HL-60 (cell line): ENCODE measurements at regions not wholly inside any gene's neighbourhood (a gene's known extent, or its start where the extent isn't known, plus 50 kb on each side); places are given as distances from the start of the nearest gene placed in this dataset.

ENCODE experiments used
- TF ChIP-seq, protein P1 (sequence below): IDR thresholded peaks from one replicate; pipeline ENCODE4 v1.5.1; 2011; ENCODE audit warnings: low read length, control low read depth, inconsistent platforms; ENCODE audit not compliant: insufficient read depth
- TF ChIP-seq, protein P2 (sequence below): IDR thresholded peaks from 2 replicates; pipeline ENCODE4 v1.6.1; 2012; ENCODE audit warnings: low read depth; ENCODE audit not compliant: insufficient replicate concordance

DNA sequence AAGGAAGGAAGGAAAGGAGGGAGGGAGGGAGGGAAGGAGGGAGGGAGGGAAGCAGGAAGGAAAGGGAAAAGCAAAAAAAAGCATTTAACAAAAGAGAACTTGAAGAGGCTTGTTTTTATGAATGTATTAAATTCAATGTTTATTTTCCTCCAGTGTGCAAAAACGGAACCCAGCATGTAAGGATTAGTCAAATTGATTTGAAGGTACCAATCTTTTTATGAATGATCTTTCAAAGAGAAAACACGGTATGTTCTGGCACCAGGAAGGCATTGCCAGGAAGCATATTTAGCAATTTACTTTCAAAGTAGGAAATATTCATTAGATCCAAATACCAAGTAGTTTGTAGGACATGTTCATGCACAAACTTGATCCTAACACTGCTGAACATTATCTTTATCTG lies 453.6 kb downstream of the PDGFC start:
- TF ChIP-seq, protein P1, sequence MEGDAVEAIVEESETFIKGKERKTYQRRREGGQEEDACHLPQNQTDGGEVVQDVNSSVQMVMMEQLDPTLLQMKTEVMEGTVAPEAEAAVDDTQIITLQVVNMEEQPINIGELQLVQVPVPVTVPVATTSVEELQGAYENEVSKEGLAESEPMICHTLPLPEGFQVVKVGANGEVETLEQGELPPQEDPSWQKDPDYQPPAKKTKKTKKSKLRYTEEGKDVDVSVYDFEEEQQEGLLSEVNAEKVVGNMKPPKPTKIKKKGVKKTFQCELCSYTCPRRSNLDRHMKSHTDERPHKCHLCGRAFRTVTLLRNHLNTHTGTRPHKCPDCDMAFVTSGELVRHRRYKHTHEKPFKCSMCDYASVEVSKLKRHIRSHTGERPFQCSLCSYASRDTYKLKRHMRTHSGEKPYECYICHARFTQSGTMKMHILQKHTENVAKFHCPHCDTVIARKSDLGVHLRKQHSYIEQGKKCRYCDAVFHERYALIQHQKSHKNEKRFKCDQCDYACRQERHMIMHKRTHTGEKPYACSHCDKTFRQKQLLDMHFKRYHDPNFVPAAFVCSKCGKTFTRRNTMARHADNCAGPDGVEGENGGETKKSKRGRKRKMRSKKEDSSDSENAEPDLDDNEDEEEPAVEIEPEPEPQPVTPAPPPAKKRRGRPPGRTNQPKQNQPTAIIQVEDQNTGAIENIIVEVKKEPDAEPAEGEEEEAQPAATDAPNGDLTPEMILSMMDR = no peak
- TF ChIP-seq, protein P2, sequence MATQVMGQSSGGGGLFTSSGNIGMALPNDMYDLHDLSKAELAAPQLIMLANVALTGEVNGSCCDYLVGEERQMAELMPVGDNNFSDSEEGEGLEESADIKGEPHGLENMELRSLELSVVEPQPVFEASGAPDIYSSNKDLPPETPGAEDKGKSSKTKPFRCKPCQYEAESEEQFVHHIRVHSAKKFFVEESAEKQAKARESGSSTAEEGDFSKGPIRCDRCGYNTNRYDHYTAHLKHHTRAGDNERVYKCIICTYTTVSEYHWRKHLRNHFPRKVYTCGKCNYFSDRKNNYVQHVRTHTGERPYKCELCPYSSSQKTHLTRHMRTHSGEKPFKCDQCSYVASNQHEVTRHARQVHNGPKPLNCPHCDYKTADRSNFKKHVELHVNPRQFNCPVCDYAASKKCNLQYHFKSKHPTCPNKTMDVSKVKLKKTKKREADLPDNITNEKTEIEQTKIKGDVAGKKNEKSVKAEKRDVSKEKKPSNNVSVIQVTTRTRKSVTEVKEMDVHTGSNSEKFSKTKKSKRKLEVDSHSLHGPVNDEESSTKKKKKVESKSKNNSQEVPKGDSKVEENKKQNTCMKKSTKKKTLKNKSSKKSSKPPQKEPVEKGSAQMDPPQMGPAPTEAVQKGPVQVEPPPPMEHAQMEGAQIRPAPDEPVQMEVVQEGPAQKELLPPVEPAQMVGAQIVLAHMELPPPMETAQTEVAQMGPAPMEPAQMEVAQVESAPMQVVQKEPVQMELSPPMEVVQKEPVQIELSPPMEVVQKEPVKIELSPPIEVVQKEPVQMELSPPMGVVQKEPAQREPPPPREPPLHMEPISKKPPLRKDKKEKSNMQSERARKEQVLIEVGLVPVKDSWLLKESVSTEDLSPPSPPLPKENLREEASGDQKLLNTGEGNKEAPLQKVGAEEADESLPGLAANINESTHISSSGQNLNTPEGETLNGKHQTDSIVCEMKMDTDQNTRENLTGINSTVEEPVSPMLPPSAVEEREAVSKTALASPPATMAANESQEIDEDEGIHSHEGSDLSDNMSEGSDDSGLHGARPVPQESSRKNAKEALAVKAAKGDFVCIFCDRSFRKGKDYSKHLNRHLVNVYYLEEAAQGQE = no peak
